CD4-positive, alpha-beta T cell (primary cell): ENCODE measurements at regions not wholly inside any gene's neighbourhood (a gene's known extent, or its start where the extent isn't known, plus 50 kb on each side); places are given as distances from the start of the nearest gene placed in this dataset.

Experiments used
- ATAC-seq: fragments of 200-7000 bp; cut with Tn5 transposase; one replicate; pipeline ENCODE4 v1.10.0; 2022; ENCODE audit warnings: mild to moderate bottlenecking; ENCODE audit not compliant: poor library complexity
- CTCF ChIA-PET: fragments of 350-600 bp; sonication (Branson Sonifier 250); formaldehyde crosslinking; loops from one replicate; lab custom pipeline; 2021; ENCODE audit warnings: antibody characterized with exemption, inconsistent platforms; lab: Charles Lee
- POLR2A ChIA-PET: fragments of 350-600 bp; sonication (Branson Sonifier 250); formaldehyde crosslinking; loops from one replicate; lab custom pipeline; 2021; ENCODE audit warnings: antibody characterized with exemption, inconsistent platforms; lab: Charles Lee
- DNase-seq, 14 experiments: peaks; one replicate each; pipeline ENCODE4 v3.0.0-alpha.2; 2013 to 2020; ENCODE audit warnings: mixed read lengths in 2 of 14
- H3K27ac ChIP-seq, 2 donors: one replicate each; pipeline versions ENCODE4 v1.5.1 to v1.7.0; 2013; ENCODE audit warnings: low read length in 2 of 2, low read depth in 1 of 2, mild to moderate bottlenecking in 1 of 2
- H3K27me3 ChIP-seq, 2 experiments: 1 replicate in 1 of 2; 2 replicates in 1 of 2; pipeline versions ENCODE4 v1.6.1 to v1.7.0; 2013; ENCODE audit warnings: low read length in 2 of 2, control low read depth in 1 of 2, mild to moderate bottlenecking in 1 of 2, moderate library complexity in 1 of 2; ENCODE audit not compliant: insufficient read depth in 2 of 2, control insufficient read depth in 1 of 2
- H3K36me3 ChIP-seq: one replicate; pipeline ENCODE4 v1.6.1; 2013; ENCODE audit warnings: low read length, control low read depth; ENCODE audit not compliant: insufficient read depth
- H3K4me1 ChIP-seq: one replicate; pipeline ENCODE4 v1.6.1; 2013; ENCODE audit warnings: low read length, control low read depth; ENCODE audit not compliant: insufficient read depth
- H3K4me3 ChIP-seq: one replicate; pipeline ENCODE4 v1.5.1; 2013; ENCODE audit warnings: mild to moderate bottlenecking, low read length, moderate library complexity
- H3K9me3 ChIP-seq, 2 experiments: 1 replicate in 1 of 2; 2 replicates in 1 of 2; pipeline versions ENCODE4 v1.6.1 to v1.7.0; 2013; ENCODE audit warnings: low read length in 2 of 2, mild to moderate bottlenecking in 2 of 2, control low read depth in 1 of 2, moderate library complexity in 1 of 2; ENCODE audit not compliant: control insufficient read depth in 1 of 2, insufficient read depth in 1 of 2
- H3K27ac Mint-ChIP-seq: one replicate; pipeline ENCODE4 v1.8.0; 2020; ENCODE audit warnings: mixed read lengths
- H3K27me3 Mint-ChIP-seq: one replicate; pipeline ENCODE4 v1.8.0; 2021; ENCODE audit warnings: mixed read lengths
- H3K36me3 Mint-ChIP-seq: one replicate; pipeline ENCODE4 v1.8.0; 2021; ENCODE audit warnings: low read depth, mixed read lengths
- H3K4me1 Mint-ChIP-seq: one replicate; pipeline ENCODE4 v1.8.0; 2021; ENCODE audit warnings: low read depth, mixed read lengths
- H3K4me3 Mint-ChIP-seq: one replicate; pipeline ENCODE4 v1.8.0; 2020; ENCODE audit warnings: mild to moderate bottlenecking, mixed read lengths
- H3K9me3 Mint-ChIP-seq: one replicate; pipeline ENCODE4 v1.8.0; 2020; ENCODE audit warnings: mixed read lengths
- CTCF ChIP-seq: fragments of 200-600 bp; IDR thresholded peaks from one replicate; pipeline ENCODE4 v1.8.0; 2022; ENCODE audit warnings: antibody characterized with exemption, mild to moderate bottlenecking
- intact Hi-C, 2 experiments: fragments of 100-400 bp; cut with DNase I in 1 of 2; cut with micrococcal nuclease in 1 of 2; formaldehyde crosslinking; loops; one replicate each; pipeline versions ENCODE4 v1.15.1 to v1.9.0; 2023 to 2025; cut with DNase I, micrococcal nuclease

- Mint-ChIP-seq H3K27ac (no peak overlapping the region), H3K27me3 (no peaks in the 10 kb centered on the region), H3K4me1 (no peaks in the 10 kb centered on the region), H3K9me3 (peaks cover 5% of the 10 kb centered on the region), H3K36me3 (no peaks in the 10 kb centered on the region), H3K4me3 (no peak overlapping the region)
- Histone ChIP-seq H3K9me3 (no peaks in the 10 kb centered on the region), H3K4me1 (no peaks in the 10 kb centered on the region), H3K27me3 (no peaks in the 10 kb centered on the region), H3K4me3 (no peak overlapping the region), H3K27ac (no peak overlapping the region), H3K36me3 (no peaks in the 10 kb centered on the region)
- DNase-seq = no peak
- no peak for ATAC-seq
- TF ChIP-seq CTCF = no peak
- ChIA-PET POLR2A (no interaction called here), CTCF (no interaction called here)
- intact Hi-C loops = no loop called here
Observed at GRCh38 chr5:117336208-117336607, 761.6 kb upstream of the SEMA6A start.

- Histone ChIP-seq H3K9me3 (no peaks in the 10 kb centered on the region), H3K4me3 (no peak overlapping the region), H3K4me1 (no peaks in the 10 kb centered on the region), H3K27ac (no peak overlapping the region), H3K27me3 (no peaks in the 10 kb centered on the region), H3K36me3 (no peaks in the 10 kb centered on the region)
- TF ChIP-seq CTCF = no peak
- Mint-ChIP-seq H3K27me3 (no peaks in the 10 kb centered on the region), H3K36me3 (no peaks in the 10 kb centered on the region), H3K27ac (no peak overlapping the region), H3K9me3 (peaks cover 5% of the 10 kb centered on the region), H3K4me3 (no peak overlapping the region), H3K4me1 (no peaks in the 10 kb centered on the region)
- CTCF ChIA-PET = no interaction called here
- DNase-seq (no peak), ATAC-seq (no peak)
- intact Hi-C loops = no loop called here
- POLR2A ChIA-PET = no interaction called here
Observed at GRCh38 chr5:117333011-117333410, 758.4 kb upstream of the SEMA6A start.

- POLR2A ChIA-PET = no interaction called here
- H3K9me3 ChIP-seq = no peaks in the 10 kb centered on the region
Observed at GRCh38 chr5:117332341-117332740, 757.7 kb upstream of the SEMA6A start.

More at GRCh38 chr5:117332341-117332740, 757.7 kb upstream of the SEMA6A start:
- intact Hi-C loops = no loop called here
- DNase-seq (no peak), ATAC-seq (no peak)
- H3K27ac ChIP-seq = no peak overlapping the region
- H3K36me3 ChIP-seq = no peaks in the 10 kb centered on the region
- Mint-ChIP-seq H3K27me3 (no peaks in the 10 kb centered on the region), H3K4me3 (no peak overlapping the region), H3K27ac (no peak overlapping the region), H3K36me3 (no peaks in the 10 kb centered on the region), H3K4me1 (no peaks in the 10 kb centered on the region), H3K9me3 (peaks cover 9% of the 10 kb centered on the region)
- CTCF ChIA-PET = no interaction called here
- no peaks in the 10 kb centered on the region for H3K27me3 ChIP-seq
- no peaks in the 10 kb centered on the region for H3K4me1 ChIP-seq
- H3K4me3 ChIP-seq = no peak overlapping the region
- no peak for TF ChIP-seq CTCF
